GM23248 (cell line): ENCODE measurements at regions not wholly inside any gene's neighbourhood (a gene's known extent, or its start where the extent isn't known, plus 50 kb on each side); places are given as distances from the start of the nearest gene placed in this dataset.

Experiments
- EZH2 ChIP-seq: fragments of 200-600 bp; sonication (generic); IDR thresholded peaks from 2 replicates; pipeline ENCODE4 v1.6.1; 2018; ENCODE audit warnings: antibody characterized with exemption, mild to moderate bottlenecking; ENCODE audit not compliant: insufficient read depth, poor library complexity, severe bottlenecking
- EZH2phosphoT487 ChIP-seq: fragments of 200-600 bp; sonication (generic); IDR thresholded peaks from 2 replicates; pipeline ENCODE4 v1.6.1; 2018; ENCODE audit warnings: antibody characterized with exemption, moderate library complexity, mild to moderate bottlenecking, low read depth; ENCODE audit not compliant: insufficient read depth

DNA sequence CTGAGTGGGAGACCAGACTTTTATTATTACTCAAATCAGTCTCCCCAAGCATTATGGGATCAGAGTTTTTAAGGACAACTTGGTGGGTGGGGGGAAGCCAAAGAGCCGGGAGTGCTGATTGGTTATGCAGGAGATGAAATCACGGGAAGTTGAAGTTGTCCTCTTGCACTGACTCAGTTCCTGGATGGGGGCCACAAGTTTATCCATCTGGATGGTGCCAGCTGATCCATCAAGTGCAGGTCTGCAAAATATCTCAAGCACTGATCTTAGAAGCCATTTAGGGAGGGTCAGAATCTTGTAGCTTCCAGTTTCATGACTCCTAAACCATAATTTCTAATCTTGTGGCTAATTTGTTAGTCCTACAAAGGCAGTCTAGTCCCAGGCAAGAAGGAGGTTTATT, 53.5 kb upstream of the LMO1 start:
- no peak for TF ChIP-seq EZH2
- TF ChIP-seq EZH2phosphoT487 = no peak
